RWPE1 (cell line): ENCODE measurements at regions not wholly inside any gene's neighbourhood (a gene's known extent, or its start where the extent isn't known, plus 50 kb on each side); places are given as distances from the start of the nearest gene placed in this dataset.

Experiments
- CTCF ChIA-PET: fragments of 350-600 bp; sonication (Branson Sonifier 250); formaldehyde crosslinking; extraction: SDS; loops from one replicate; lab custom pipeline; 2021; lab: Yijun Ruan, JAX
- POLR2A ChIA-PET: fragments of 400-600 bp; formaldehyde crosslinking; extraction: SDS; loops from one replicate; lab custom pipeline; 2020; ENCODE audit warnings: antibody characterized with exemption; ENCODE audit not compliant: low non-redundant PET; lab: Yijun Ruan, JAX
- DNase-seq: peaks from one replicate; pipeline ENCODE4 v3.0.0; 2012; ENCODE audit warnings: low spot score
- H3K27ac ChIP-seq: fragments of 450-650 bp; 2 replicates; pipeline ENCODE4 v1.5.1; 2017
- TF ChIP-seq, protein P1 (sequence below): fragments of 450-650 bp; conservative IDR thresholded peaks from 2 replicates; pipeline ENCODE4 v1.5.1; 2017; ENCODE audit warnings: low read depth, mild to moderate bottlenecking

GRCh38 chr2:181754105-181754504 lies 73.8 kb upstream of the NEUROD1 start:
- DNase-seq = no peak
- H3K27ac ChIP-seq = no peak overlapping the region
- POLR2A ChIA-PET = no interaction called here
- CTCF ChIA-PET = no interaction called here
- TF ChIP-seq, protein P1, sequence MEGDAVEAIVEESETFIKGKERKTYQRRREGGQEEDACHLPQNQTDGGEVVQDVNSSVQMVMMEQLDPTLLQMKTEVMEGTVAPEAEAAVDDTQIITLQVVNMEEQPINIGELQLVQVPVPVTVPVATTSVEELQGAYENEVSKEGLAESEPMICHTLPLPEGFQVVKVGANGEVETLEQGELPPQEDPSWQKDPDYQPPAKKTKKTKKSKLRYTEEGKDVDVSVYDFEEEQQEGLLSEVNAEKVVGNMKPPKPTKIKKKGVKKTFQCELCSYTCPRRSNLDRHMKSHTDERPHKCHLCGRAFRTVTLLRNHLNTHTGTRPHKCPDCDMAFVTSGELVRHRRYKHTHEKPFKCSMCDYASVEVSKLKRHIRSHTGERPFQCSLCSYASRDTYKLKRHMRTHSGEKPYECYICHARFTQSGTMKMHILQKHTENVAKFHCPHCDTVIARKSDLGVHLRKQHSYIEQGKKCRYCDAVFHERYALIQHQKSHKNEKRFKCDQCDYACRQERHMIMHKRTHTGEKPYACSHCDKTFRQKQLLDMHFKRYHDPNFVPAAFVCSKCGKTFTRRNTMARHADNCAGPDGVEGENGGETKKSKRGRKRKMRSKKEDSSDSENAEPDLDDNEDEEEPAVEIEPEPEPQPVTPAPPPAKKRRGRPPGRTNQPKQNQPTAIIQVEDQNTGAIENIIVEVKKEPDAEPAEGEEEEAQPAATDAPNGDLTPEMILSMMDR = no peak

- POLR2A ChIA-PET = no interaction called here
- TF ChIP-seq, protein P1 = no peak
- no peak overlapping the region for H3K27ac ChIP-seq
- no peak for DNase-seq
- CTCF ChIA-PET = no interaction called here
Measured at GRCh38 chr2:181755181-181755580, 74.9 kb upstream of the NEUROD1 start.

GRCh38 chr2:181760521-181760920 lies 80.2 kb upstream of the NEUROD1 start:
- CTCF ChIA-PET = no interaction called here
- POLR2A ChIA-PET = no interaction called here
- H3K27ac ChIP-seq = no peak overlapping the region
- TF ChIP-seq, protein P1 = no peak
- no peak for DNase-seq

DNA sequence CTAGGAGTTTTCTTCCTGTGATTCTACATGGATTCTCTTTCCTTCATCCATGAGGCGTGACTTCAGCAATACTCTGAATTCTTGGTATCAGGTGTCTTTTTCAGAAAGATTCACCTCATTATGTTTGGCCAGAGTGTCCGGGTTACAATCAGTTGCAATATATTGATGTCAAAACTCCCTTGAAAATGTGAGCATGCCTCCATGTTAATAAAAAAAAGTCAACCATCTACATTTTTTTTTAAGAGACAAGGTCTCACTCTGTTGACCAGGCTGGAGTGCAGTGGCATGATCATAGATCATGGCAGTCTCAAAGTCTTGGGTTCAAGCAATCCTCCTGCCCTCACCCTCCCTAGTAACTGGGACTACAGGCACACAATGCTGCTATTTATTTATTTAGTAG lies 80.9 kb upstream of the NEUROD1 start:
- CTCF ChIA-PET = no interaction called here
- no peak overlapping the region for H3K27ac ChIP-seq
- DNase-seq = no peak
- POLR2A ChIA-PET = no interaction called here
- TF ChIP-seq, protein P1 = no peak

DNA sequence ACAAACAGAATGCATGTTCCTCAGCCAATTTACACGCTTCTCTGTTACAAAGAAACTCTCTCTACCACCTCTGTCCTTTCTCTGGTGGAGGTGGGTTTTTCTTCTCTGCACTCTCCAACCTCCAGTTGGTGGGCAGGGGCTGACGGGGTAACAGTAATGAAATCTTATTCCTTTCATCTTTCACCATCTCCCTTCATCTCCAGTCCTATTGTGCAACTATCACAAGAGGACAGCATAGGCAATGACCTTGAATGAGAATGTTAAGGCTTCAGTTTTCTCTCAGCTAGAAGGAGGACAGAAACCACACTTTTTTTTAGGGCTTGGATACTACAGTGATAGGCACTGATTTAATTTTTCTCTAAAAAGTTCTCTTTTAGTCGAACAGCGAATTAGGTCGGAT lies 81.7 kb upstream of the NEUROD1 start:
- no peak for DNase-seq
- CTCF ChIA-PET = no interaction called here
- TF ChIP-seq, protein P1 = no peak
- H3K27ac ChIP-seq = no peak overlapping the region
- POLR2A ChIA-PET = no interaction called here

DNA sequence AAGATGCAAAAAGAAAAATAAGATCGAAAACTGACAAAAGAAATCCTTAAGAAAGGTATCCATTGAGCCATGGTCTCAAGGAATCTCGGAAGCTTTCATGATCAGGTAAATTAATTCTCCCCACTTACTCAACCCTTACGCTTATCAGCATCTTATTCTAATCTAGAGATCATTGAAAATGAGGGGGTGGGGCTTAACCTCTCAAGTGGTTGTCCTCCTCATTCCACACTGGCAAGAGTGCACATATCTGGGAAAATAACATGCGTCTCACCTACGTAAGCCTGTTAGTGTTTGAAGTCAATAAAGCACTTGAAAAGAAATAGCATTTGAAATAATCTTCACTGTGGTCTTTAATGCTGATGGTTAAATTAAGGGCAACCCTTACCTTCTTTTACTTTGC lies 82.5 kb upstream of the NEUROD1 start:
- H3K27ac ChIP-seq = no peak overlapping the region
- CTCF ChIA-PET = no interaction called here
- POLR2A ChIA-PET = no interaction called here
- TF ChIP-seq, protein P1 = no peak
- no peak for DNase-seq

DNA sequence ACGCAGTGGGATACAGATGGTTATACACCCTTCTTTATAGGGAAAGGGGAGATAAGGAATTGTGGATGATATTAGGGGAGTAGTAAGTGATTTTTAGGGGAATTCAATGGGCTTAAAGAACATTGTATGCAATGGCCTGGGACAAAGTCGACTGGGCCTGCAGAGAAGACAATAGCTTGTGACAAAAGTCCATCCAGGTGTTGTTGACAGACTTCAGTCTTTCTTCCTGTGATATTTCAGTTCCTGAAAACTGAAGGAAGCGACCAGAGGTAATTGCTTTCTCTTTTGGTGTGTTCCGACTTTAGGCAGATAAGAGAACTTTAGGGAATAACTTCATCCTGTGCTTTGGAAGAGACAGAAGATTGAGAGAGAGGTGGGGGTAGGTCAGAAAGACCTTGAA lies 83.1 kb upstream of the NEUROD1 start:
- ChIA-PET POLR2A (no interaction called here), CTCF (no interaction called here)
- no peak for DNase-seq
- TF ChIP-seq, protein P1 = no peak
- H3K27ac ChIP-seq = no peak overlapping the region
